GM21737 (cell line): ENCODE measurements at regions not wholly inside any gene's neighbourhood (a gene's known extent, or its start where the extent isn't known, plus 50 kb on each side); places are given as distances from the start of the nearest gene placed in this dataset.

Experiments used
- ATAC-seq: cut with Tn5 transposase; IDR thresholded peaks from one replicate; pipeline ENCODE4 v1.9.1; 2021; ENCODE audit warnings: mild to moderate bottlenecking, moderate library complexity; ENCODE audit not compliant: unreplicated experiment

DNA sequence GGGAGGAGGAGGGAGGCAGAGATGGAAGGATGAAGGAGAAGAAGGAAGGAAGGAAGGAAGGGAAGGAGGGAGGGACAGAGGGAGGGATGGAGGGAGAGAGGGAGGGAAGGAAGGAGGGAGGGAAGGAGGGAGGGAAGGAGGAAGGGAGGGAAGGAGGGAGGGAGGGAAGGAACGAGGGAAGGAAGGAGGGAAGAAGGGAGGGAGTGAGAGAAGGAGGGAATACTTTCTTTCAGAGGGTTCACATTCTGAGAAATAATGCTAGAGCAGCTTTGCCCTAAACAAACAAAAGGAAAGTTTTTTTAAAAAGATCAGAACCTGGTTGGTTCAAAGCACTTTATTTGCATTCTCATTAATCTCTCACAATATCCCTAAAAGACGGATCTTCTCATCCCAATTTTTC lies 96.1 kb upstream of the NXT1 start:
- no peak for ATAC-seq

DNA sequence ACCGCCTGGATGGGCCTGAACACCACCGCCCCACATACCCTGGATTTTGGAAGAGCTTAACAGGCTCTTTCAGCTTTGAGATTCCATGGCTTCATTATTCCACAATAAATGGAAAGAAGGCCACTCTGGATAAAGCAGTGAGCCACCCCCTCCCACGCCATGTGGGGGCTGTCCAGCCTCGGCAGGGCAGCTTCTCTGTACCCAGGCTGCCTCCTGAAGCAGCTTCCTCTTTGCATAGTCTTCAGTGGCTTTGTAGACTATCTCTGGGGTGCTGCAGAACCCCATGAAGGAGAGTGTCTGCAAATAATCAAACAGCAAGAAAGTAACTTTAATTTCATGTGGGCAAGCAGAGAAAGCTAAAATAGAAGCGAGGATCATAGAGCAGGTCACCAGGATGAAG lies 96.6 kb upstream of the NXT1 start:
- ATAC-seq: no peak

DNA sequence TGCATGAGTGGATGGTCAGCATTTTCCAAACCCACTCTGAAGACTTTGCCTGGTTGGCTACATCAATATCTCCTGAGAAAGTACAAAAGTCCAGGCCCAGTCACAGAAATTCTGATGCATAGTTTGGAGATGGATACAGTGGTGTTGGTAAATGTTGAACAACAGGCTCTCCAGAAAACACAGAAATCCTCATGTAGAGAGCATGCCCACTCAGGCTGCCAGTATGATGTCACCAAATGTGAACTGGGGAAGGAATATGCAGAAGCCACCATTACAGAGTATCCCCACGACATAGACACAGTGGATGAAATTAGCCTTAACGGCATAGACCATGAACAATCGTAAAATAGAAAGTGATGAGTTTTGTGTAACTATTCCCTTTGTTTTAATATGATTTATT lies 97.1 kb upstream of the NXT1 start:
- no peak for ATAC-seq

DNA sequence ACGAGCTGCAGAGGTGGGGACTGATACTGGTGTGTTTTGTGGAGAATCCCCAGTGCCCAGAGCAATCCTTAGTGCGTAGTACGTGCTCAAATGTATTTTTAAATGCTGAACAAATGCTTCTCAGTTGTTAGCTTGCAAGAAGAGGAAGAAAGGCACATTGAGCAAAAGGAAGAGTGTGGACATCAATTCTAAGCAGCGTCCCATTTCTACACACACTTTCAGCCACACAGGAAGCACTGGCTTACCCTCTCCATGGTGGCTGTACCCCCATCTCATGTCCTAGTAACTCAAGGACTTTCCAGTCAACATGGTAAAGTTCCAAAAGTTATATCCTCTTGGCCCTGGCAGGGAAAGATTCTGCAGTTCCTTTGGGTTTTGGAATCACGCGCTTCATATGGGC lies 98.8 kb upstream of the NXT1 start:
- no peak for ATAC-seq

DNA sequence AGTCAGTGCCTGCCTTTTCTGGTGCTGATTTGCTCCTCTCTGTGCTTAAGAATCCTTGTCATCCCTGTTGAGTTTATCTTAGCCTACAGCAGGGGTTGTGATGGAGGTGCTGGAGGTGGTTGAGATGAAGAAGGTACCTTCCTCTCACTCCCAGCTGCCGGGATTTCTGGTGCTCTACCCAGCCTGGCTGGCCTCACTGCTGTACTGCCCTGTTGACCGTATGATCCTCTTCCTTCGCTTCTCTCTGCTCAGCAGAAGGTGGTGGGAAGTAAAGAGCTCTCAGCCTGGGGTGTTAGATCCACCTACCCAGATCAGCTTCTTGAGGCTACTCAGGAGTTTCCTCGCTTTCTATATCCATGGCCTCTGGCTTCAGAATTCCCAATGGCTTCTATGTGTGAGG lies 101.0 kb upstream of the NXT1 start:
- ATAC-seq: no peak

DNA sequence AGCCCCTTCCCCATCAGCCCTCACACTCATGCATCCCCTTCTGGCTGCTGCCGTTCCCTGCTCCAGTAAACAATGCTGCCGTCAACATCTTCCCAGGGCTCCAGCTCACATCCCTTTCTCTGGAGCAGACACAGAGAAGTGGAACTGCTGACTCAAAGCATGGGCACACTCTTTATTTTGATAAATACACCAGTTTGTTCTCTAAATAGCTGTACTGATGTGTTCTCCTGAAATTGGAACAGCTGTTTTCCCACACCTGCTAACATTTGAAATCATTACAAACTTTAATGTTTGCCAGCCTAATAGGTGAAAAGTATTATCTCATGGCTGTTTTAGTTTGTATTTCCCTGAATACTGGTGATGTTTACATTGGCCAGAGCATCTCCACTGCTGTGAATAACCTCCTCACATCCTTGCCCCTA lies 102.1 kb upstream of the NXT1 start:
- ATAC-seq: no peak

DNA sequence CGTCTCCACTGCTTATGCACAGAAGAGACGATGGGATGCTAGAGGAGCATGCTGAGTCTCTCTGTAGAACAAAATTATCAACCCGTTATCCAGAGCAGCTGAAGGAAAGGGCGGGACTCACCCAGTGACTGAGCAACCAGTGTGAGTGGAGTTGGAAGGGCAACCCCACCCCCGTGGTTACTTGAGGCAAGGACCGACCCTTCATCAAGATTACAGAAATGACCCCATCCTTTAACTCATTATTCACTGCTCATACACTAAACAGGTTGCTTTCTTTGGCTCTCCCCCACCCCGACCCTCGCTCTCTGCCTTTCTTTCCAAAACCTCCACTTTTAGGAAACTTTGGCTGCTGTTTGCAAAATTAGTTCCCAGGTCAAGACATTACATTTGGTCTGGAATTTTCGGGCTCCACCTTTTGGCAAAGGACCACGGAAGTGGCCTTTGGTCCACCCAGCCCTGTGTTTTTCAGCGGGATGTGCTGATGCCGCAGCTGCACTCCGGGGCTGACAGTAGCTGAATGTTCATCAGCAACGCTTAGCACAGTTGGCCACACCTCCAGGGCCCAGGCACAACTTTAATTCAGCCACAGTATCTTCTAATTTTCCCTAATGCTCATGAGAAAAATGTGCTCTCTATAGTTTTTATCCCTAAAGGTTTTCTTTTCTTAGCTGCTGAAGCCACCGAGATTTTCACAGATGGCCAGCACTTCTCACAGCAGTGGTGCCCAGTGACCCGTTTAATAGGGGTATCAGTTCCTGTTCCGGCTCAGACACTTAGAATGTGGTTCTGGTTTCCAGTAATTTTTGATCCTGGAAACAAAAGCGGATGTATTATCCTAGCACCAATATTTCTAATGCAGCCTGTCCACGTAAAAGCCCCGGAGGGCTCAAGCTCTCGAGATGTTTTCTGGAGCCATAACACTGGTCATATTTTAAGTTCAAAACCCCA lies 103.6 kb upstream of the NXT1 start:
- ATAC-seq: no peak

DNA sequence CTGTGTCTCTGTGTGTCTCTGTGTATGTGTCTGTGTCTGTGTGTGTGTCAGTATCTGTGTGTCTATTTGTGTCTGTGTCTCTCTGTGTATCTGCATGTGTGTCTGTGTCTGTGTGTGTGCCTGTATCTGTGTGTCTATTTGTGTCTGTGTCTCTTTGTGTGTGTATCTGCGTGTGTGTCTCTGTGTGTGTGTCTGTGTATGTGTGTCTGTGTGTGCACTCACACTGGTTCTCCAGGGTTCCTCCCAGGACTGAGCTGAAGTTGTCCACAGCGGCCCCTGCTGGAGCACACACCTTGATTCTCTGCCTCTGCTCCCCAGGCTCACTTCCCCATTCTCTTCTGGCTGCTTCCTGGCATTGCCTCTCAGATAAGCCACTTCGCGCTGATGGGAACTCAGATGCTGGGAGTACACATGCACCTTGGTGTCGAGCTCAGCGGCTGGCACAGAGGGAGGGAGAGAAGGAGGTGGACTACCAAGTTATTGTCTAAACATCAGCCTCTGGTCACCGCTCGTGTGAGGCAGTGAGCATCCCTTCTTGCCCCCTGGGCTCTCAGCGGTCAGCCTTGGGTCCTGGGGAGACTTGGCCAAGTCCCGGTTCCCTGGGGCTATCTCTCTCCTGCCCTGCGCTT lies 104.9 kb upstream of the NXT1 start:
- ATAC-seq: peak; percentile 84

DNA sequence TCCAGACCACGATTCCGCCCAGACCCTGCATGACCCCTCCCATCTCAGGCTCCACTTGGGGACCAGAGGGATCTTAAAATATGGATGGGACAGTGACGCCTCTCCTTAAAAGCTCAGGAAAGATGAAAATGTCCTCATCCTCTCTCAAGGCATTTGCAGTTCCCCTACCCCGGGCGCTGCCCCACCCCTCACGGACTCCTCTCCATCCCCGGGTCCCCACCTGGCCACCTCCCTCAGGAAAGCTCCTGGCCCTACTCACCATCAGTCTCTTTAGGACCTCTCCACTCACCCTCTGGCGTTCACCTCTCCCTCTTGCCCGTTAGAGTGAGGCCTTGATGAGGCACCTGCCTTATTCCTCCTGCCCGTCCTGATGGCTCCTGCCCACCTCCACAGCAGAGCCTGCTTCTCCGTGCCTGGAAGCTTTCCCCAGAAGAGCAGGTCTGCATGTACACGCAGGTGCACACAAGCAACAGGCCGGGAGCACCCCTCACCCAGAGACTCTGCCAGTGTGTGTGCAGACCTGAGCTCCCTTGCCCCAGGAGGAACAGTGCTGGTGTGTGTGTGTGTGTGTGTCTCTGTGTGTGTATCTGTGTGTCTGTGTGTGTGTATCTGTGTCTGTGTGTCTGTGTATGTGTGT lies 105.6 kb upstream of the NXT1 start:
- no peak for ATAC-seq

DNA sequence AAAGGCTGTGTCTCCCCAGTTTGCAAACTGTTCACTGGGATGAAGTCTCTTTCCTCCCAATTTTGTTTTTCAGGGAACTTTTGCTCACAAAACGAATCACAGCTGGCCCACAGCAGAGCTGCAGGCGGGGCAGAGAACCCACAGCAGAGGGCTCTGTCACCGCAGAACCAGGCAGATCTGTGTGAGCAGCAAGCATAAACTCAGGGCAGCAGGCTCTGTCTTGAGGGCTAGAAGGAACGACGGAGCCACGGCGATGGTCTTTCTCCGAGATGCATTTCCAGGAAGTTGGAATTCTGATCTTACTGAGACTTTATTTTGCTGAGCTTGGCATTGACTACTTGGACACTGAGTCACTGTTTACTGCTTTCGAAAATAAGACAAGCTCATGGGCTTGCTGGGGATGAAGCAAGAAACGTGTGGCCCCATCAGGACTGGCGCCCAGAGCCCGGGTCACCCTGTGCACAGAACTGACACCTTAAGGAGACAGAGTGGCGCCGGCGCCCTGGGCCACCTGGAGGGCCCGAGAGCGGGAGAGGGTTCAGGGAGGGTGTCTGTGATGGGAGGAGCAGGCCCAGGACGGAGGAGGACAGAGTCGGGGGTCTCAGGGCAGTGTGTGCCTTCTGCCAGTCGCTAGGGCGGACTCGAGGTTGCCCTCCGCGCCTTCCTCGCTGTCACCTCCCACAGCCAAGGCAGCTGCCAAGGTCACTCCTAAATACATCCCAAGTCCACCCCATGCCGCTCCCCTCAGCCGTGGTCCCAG lies 106.3 kb upstream of the NXT1 start:
- no peak for ATAC-seq

DNA sequence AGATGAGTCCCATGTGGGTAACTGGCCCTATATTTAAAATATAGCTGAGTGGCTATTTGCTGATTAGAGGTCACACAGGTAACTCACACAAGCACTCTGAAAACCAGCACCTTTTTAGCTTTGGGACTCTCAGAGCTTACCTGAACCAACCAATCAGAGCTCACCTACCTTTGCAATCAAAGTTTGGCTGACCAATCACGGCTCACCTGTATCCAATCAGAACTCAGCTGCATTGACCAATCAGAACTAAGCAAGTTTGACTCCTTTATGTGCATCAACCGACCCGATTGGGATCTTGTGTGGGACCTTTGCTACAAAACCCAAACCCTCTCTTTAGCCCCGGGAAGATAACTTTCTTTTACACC lies 106.8 kb upstream of the NXT1 start:
- no peak for ATAC-seq

DNA sequence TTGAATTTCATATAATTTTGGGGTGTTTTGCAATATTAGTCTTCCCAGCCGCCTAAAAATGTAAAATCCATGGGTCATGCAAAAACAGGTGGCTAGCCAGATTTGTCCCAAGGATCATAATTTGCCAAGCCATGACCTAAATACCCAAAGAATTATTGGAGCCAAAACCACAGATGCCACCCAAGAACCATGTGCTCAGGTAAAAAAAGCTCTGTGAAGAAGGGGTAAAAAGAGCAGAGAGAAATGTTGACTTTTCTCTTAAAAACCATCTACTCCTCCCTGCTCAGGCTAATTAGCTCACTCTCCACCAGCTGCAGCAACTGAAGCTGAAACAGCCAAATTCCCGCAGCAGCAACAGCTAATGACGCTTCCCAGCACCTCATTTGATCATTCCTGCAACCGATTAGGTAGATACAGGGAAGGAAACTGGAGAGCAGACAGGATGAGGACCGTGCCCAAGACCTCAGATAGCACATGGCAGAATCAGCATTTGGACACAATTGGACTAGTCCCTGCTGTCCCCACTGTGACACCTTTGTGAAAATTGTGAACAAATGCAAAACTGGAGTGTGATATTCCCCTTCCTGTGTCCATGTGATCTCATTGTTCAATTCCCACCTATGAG lies 107.9 kb upstream of the NXT1 start:
- ATAC-seq: no peak

DNA sequence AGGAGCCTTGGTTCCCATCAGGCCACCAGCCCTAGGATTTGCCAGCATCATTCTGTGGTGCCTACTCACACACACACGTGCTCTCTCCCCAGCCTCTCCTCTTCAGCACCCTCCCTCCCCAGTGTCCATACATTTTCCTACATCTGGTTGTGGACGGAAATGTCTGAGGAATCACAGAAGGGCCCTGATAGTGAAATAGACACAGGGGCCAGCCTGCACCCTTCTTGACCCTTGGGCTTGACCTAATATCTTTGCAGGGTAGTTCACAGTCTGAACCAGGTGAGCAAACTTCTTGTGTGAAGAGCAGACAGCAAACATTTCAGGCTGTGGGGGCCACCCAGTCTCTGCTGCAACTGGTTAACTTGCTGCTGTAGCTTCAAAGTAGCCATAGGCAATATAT lies 108.5 kb upstream of the NXT1 start:
- ATAC-seq: no peak

DNA sequence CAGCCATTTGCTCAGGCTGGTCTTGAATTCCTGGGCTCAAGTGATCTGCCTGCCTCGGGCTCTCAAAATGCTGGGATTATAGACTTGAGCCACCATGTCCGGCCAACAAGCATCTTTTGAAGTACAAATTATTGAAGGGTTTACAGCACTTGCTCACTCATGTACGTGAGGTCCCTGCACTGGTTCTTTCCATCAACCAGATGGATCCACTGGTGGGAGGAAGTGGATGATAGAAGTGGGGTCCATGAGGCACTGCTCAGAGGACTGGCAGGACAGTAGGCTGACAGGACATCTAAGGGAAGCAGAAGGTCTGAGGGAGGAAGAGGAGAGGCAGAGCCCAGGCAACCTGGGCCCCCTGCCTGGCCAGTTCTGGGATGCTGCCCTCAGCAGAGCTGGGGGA lies 109.2 kb upstream of the NXT1 start:
- ATAC-seq: no peak

DNA sequence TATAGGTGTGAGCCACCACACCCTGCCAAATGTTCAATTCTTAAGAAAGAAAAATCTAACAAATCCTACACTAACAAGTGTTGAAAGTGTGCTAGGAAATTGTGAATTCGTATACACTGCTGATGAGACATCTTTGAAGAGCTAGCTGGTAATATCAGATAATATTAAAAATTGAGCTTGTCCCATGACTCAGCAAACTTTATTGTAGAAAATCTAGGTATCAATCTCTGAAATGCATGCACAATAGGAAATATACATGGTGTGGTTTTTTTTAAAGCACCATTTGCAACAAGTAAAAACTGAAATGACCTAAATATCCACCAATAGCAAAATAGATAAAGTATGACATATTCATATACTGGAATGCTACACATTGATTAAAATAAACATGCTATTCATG lies 110.1 kb upstream of the NXT1 start:
- ATAC-seq: no peak

DNA sequence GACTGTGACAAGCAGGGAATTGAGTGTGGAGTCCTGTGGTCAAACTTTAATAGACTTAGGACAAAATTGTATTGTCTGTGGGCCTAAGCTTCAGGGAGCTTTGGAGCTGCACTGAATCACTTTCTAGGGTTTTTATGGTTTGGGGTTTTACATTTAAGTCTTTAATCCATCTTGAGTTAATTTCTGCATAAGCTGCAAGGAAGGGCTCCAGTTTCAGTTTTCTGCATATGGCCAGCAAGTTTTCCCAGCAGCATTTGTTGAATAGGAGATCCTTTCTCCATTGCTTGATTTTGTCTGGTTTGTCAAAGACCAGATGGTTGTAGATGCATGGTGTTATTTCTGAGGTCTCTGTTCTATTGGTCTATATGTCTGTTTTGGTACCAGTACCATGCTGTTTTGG lies 113.4 kb upstream of the NXT1 start:
- ATAC-seq: no peak

DNA sequence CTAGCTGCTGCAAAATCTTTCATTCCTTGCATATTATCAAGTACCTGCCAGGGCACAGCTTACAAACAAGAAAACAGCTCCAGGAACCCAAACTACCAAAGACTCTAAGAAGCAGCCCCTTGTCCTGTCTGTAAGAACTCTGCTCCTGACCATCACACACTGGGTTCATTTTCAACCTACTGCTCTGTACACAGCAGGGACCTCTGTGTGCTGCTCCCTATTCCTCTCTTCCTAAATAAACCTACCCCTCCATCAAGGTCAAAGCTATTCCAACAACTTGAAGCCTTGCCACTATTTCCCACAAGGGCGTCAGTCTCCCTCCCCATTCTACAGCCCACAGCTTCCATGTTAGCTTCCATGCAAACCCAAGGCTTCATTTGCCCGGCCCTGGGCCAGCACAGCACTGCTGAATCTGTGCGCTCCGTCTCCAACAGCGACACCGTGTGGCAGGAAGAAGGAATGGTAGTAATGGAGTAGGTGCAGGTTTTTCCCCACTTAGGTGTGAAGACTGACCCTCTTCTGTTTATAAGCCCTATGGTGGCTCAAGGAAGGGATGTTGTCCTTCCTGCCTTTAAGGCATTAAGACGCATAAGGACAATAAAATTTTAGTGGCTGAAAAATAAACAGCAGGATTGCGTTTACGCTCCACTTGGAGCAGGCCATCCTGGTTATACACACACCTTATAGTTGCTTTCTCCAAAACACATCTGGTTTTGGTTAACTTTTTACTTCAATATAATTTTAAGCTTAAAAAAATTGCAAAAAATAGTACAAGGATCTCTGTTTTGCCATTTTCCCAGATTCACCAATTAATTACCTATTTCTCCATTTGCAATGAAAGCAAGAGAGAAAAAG lies 115.2 kb upstream of the NXT1 start:
- no peak for ATAC-seq

DNA sequence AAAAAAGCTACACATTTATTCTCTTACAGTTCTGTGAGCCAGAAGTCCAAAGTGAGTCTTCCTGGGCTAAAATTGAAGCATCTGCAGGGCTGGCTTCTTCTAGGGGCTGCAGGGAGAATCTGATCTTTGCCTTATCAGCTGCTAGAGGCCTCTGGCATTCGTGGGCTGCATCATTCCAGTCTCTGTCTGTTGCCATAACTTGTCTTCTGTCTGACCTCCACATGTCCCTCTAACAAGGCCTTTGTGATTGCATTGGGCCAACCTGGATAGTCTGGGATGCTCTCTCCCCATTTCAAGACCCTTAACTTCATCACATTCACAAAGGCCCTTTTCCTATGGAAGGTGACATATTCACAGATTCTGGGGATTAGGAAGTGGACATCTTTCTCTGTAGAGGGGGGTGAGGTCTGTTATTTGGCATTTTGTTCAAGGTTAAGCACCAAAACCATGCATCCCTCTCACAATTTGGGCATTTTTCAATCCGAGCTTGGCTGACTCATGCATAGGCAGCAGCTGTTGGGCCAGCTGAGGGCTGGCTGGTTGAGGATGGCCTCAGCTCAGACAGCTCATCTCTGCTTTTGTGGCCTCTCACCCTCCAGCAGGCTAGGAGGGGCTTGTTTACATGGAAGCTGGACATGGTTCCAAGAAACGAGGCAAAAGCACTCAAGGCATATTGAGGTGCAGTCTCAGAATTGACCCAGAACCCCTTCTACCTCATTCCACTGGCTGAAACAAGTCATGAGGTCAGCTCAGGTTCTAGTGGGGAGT lies 116.1 kb upstream of the NXT1 start:
- no peak for ATAC-seq

DNA sequence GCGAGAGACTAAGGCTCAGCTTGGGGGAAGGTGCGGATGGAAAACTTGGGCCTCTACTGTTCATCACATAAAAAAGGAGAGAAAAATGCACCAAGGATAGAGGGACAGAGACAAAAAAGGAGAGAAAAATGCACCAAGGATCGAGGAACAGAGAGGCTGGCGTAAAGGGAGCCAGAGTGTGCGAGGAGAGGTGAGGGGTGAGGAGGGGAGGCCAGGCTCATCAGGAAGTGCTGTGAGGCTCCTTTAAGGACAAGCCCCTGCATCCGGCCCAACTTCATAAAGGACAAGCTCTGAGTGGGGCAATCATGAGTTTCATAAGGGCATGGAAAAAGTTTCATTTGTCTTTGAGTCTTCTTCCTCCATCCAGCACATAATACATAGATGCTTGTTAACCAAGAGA lies 117.2 kb upstream of the NXT1 start:
- ATAC-seq: no peak
